ENCODE measurements at regions not wholly inside any gene's neighbourhood (a gene's known extent, or its start where the extent isn't known, plus 50 kb on each side); places are given as distances from the start of the nearest gene placed in this dataset.

DNA sequence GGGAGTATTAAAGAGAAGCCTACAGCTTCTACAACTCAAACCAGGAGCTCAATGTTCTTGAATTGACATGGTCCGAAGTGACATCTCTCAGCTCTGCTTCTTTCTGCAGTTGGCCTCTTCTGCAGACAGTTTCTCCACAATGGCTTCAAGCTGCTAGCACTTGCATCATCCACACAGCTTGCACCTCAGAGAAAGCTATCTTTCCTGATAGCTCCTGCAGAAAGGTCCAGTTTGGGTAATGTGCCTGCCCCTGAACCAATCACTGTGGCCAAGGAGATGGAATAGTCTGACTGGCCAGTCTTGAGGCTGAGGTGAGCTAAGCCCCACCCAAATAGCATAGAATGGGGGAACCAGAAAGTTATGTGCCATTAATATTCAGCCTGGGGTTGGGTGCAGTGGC lies 95.8 kb upstream of the ABCA1 start:
- TF ChIP-seq, protein P1, sequence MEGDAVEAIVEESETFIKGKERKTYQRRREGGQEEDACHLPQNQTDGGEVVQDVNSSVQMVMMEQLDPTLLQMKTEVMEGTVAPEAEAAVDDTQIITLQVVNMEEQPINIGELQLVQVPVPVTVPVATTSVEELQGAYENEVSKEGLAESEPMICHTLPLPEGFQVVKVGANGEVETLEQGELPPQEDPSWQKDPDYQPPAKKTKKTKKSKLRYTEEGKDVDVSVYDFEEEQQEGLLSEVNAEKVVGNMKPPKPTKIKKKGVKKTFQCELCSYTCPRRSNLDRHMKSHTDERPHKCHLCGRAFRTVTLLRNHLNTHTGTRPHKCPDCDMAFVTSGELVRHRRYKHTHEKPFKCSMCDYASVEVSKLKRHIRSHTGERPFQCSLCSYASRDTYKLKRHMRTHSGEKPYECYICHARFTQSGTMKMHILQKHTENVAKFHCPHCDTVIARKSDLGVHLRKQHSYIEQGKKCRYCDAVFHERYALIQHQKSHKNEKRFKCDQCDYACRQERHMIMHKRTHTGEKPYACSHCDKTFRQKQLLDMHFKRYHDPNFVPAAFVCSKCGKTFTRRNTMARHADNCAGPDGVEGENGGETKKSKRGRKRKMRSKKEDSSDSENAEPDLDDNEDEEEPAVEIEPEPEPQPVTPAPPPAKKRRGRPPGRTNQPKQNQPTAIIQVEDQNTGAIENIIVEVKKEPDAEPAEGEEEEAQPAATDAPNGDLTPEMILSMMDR (IDR thresholded peaks at IDR 0.05) = no peak
- no peak for TF ChIP-seq POLR2A (IDR thresholded peaks at IDR 0.05)
